ENCODE measurements at regions not wholly inside any gene's neighbourhood (a gene's known extent, or its start where the extent isn't known, plus 50 kb on each side); places are given as distances from the start of the nearest gene placed in this dataset.

DNA sequence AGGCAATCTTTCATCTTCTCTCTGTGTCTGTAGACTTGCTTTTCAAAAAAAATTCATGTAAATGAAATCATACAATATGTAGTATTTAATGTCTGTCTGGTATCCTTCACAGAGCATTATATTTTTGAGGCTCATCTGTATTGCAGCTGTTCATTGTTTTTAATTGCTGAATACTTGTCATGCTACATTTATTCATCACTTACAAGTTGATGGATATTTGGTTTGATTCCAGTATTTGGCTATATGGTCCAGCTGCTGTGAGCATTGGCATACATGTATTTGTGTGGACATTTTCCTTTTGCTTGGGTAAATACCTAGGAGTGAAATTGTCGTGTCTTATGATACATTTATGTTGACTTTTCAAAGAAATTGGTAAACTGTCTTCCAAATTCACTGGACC is 441.4 kb downstream of the DCDC2C start:
- Histone ChIP-seq H3K9me3 (ENCODE audit: insufficient read depth, low read length) (no peaks in the 10 kb centered on the region), H3K9me2 (replicated peaks; ENCODE audit: insufficient read depth, low read length) (no peaks in the 10 kb centered on the region), H3K36me3 (ENCODE audit: low read length) (no peaks in the 10 kb centered on the region), H3K79me2 (ENCODE audit: insufficient read depth, low read length) (no peaks in the 10 kb centered on the region), H4K20me1 (ENCODE audit: low read depth, low read length) (no peaks in the 10 kb centered on the region), H2AFZ (ENCODE audit: low read depth, low read length, severe bottlenecking) (no peak overlapping the region), H3F3A (ENCODE audit: insufficient read depth) (no peaks in the 10 kb centered on the region), H3K27me3 (ENCODE audit: low read length) (no peaks in the 10 kb centered on the region), H3K4me2 (ENCODE audit: low read depth, low read length, poor library complexity, severe bottlenecking) (no peak overlapping the region), H3K27ac (ENCODE audit: low read depth, low read length) (no peak overlapping the region), H3K4me3 (ENCODE audit: insufficient read depth, low read length, poor library complexity, severe bottlenecking) (no peak overlapping the region), H3K9ac (ENCODE audit: low read length) (no peak overlapping the region)
- TF ChIP-seq EZH2phosphoT487 (conservative IDR thresholded peaks at IDR 0.05; ENCODE audit: low read length) (no peak), CTCF (IDR thresholded peaks at IDR 0.05; ENCODE audit: insufficient read depth, low read length, poor library complexity, severe bottlenecking) (no peak)

DNA sequence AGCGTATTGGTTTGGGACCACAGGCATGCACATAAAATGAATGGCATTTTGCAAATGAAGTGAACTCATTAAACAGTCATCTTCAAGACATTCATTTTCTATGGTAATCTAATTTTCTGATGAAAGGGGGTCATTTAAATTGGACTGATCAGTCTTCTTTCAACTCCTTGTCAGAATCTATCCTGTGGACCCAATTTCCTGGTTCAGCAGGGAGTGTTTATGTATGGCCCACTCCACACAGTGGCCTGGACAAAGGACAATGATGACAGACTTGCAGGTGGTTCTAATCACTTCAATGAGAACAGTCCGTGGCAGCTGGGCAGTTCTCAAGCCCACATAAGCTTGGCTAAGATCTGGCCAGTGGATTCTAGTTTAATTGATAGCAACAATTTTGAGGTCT is 448.1 kb downstream of the DCDC2C start:
- H3K36me3 ChIP-seq (ENCODE audit: low read length): no peaks in the 10 kb centered on the region
- H3F3A ChIP-seq (ENCODE audit: insufficient read depth): no peaks in the 10 kb centered on the region
- TF ChIP-seq CTCF (IDR thresholded peaks at IDR 0.05; ENCODE audit: insufficient read depth, low read length, poor library complexity, severe bottlenecking): no peak
- TF ChIP-seq EZH2phosphoT487 (conservative IDR thresholded peaks at IDR 0.05; ENCODE audit: low read length): no peak
- H3K4me3 ChIP-seq (ENCODE audit: insufficient read depth, low read length, poor library complexity, severe bottlenecking): no peak overlapping the region
- no peak overlapping the region for H2AFZ ChIP-seq (ENCODE audit: low read depth, low read length, severe bottlenecking)
- no peak overlapping the region for H3K4me2 ChIP-seq (ENCODE audit: low read depth, low read length, poor library complexity, severe bottlenecking)
- H4K20me1 ChIP-seq (ENCODE audit: low read depth, low read length): no peaks in the 10 kb centered on the region
- H3K9me3 ChIP-seq (ENCODE audit: insufficient read depth, low read length): no peaks in the 10 kb centered on the region
- H3K9ac ChIP-seq (ENCODE audit: low read length): no peak overlapping the region
- no peaks in the 10 kb centered on the region for H3K27me3 ChIP-seq (ENCODE audit: low read length)
- H3K79me2 ChIP-seq (ENCODE audit: insufficient read depth, low read length): no peaks in the 10 kb centered on the region
- no peak overlapping the region for H3K27ac ChIP-seq (ENCODE audit: low read depth, low read length)
- H3K9me2 ChIP-seq (replicated peaks; ENCODE audit: insufficient read depth, low read length): no peaks in the 10 kb centered on the region

DNA sequence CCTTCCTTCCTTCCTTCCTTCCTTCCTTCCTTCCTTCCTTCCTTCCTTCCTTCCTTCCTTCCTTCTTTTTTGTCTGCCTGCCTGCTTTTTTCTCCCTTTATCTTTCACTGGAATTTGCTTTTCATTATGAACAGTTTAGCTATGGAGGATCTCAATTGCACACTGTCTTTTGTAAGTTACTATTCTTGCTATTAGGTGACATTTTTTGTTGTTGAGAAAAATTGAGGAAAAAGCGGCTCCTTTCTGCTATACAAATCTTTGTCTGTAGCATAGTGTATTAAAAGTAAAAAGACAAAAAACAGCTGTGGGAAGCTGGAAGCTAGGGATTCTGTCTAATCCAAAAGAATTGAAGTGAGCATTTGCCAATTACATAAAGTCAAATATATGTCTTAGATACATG is 448.7 kb downstream of the DCDC2C start:
- H3K4me3 ChIP-seq (ENCODE audit: insufficient read depth, low read length, poor library complexity, severe bottlenecking): no peak overlapping the region
- no peak overlapping the region for H3K9ac ChIP-seq (ENCODE audit: low read length)
- no peaks in the 10 kb centered on the region for H3K36me3 ChIP-seq (ENCODE audit: low read length)
- H3K9me3 ChIP-seq (ENCODE audit: insufficient read depth, low read length): no peaks in the 10 kb centered on the region
- H3K27ac ChIP-seq (ENCODE audit: low read depth, low read length): no peak overlapping the region
- H3F3A ChIP-seq (ENCODE audit: insufficient read depth): no peaks in the 10 kb centered on the region
- H3K27me3 ChIP-seq (ENCODE audit: low read length): no peaks in the 10 kb centered on the region
- no peaks in the 10 kb centered on the region for H3K79me2 ChIP-seq (ENCODE audit: insufficient read depth, low read length)
- H2AFZ ChIP-seq (ENCODE audit: low read depth, low read length, severe bottlenecking): no peak overlapping the region
- H3K4me2 ChIP-seq (ENCODE audit: low read depth, low read length, poor library complexity, severe bottlenecking): no peak overlapping the region
- H3K9me2 ChIP-seq (replicated peaks; ENCODE audit: insufficient read depth, low read length): no peaks in the 10 kb centered on the region
- TF ChIP-seq CTCF (IDR thresholded peaks at IDR 0.05; ENCODE audit: insufficient read depth, low read length, poor library complexity, severe bottlenecking) (no peak), EZH2phosphoT487 (conservative IDR thresholded peaks at IDR 0.05; ENCODE audit: low read length) (no peak)
- H4K20me1 ChIP-seq (ENCODE audit: low read depth, low read length): no peaks in the 10 kb centered on the region

DNA sequence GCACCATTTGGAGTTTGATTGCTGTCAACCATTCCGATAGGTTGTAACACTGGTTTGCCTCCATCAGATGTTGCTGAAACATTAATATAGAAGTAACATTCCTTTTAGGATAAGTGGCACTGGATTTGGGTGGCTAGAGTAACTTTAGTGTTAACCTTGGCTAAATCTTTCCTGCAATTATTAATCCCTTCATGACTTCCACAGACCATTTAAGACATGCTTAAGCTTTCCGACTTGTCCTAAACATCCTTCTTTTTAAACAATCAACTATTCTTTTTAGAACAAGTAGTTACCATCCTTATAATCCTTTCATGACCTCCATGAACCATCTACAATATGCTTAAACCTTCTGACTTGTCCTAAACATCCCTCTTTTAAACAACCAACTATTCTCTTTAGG is 465.5 kb downstream of the DCDC2C start:
- Histone ChIP-seq H3K4me3 (ENCODE audit: insufficient read depth, low read length, poor library complexity, severe bottlenecking) (no peak overlapping the region), H3K4me2 (ENCODE audit: low read depth, low read length, poor library complexity, severe bottlenecking) (no peak overlapping the region), H3K9me3 (ENCODE audit: insufficient read depth, low read length) (no peaks in the 10 kb centered on the region), H3K9me2 (replicated peaks; ENCODE audit: insufficient read depth, low read length) (no peaks in the 10 kb centered on the region), H3K79me2 (ENCODE audit: insufficient read depth, low read length) (no peaks in the 10 kb centered on the region), H3F3A (ENCODE audit: insufficient read depth) (no peaks in the 10 kb centered on the region), H2AFZ (ENCODE audit: low read depth, low read length, severe bottlenecking) (no peak overlapping the region), H4K20me1 (ENCODE audit: low read depth, low read length) (no peaks in the 10 kb centered on the region), H3K9ac (ENCODE audit: low read length) (no peak overlapping the region), H3K36me3 (ENCODE audit: low read length) (no peaks in the 10 kb centered on the region), H3K27me3 (ENCODE audit: low read length) (no peaks in the 10 kb centered on the region), H3K27ac (ENCODE audit: low read depth, low read length) (no peak overlapping the region)
- TF ChIP-seq CTCF (IDR thresholded peaks at IDR 0.05; ENCODE audit: insufficient read depth, low read length, poor library complexity, severe bottlenecking) (no peak), EZH2phosphoT487 (conservative IDR thresholded peaks at IDR 0.05; ENCODE audit: low read length) (no peak)
